ENCODE measurements at regions not wholly inside any gene's neighbourhood (a gene's known extent, or its start where the extent isn't known, plus 50 kb on each side); places are given as distances from the start of the nearest gene placed in this dataset.
"Not testable (repeated sequence)": the region's sequence is repeated elsewhere in the genome, so short reads cannot be mapped to it uniquely, and the experiment has no call there.

GRCh38 chrX:41014776-41015360, 70.4 kb upstream of the USP9X start:
- no peak for DNase-seq
- H3K36me3 Mint-ChIP-seq = no peaks in the 10 kb centered on the region
- H3K27me3 Mint-ChIP-seq = no peaks in the 10 kb centered on the region
- no peak overlapping the region for H3K27ac Mint-ChIP-seq
- H3K4me1 Mint-ChIP-seq = peaks cover 8% of the 10 kb centered on the region
- H3K4me3 Mint-ChIP-seq = no peak overlapping the region
- no peaks in the 10 kb centered on the region for H3K9me3 Mint-ChIP-seq

- H3K4me3 Mint-ChIP-seq, H3K27me3 Mint-ChIP-seq, H3K4me1 Mint-ChIP-seq, H3K9me3 Mint-ChIP-seq, DNase-seq, H3K27ac Mint-ChIP-seq, H3K36me3 Mint-ChIP-seq: not testable (repeated sequence)
These were observed 67.5 kb upstream of the USP9X start for GRCh38 chrX:41017785-41018184.

- H3K9me3 Mint-ChIP-seq, H3K27ac Mint-ChIP-seq, DNase-seq, H3K27me3 Mint-ChIP-seq, H3K4me1 Mint-ChIP-seq, H3K4me3 Mint-ChIP-seq, H3K36me3 Mint-ChIP-seq: not testable (repeated sequence)
These were observed 66.7 kb upstream of the USP9X start for GRCh38 chrX:41018391-41019040.

GRCh38 chrX:41019041-41019392, 66.2 kb upstream of the USP9X start:
- Mint-ChIP-seq H3K27me3 (no peaks in the 10 kb centered on the region), H3K4me1 (no peaks in the 10 kb centered on the region), H3K36me3 (no peaks in the 10 kb centered on the region), H3K27ac (no peak overlapping the region), H3K9me3 (no peaks in the 10 kb centered on the region), H3K4me3 (no peak overlapping the region)
- no peak for DNase-seq

GRCh38 chrX:41022566-41022965, 62.7 kb upstream of the USP9X start:
- Mint-ChIP-seq H3K36me3 (no peaks in the 10 kb centered on the region), H3K9me3 (no peaks in the 10 kb centered on the region), H3K27ac (no peak overlapping the region), H3K4me3 (no peak overlapping the region), H3K27me3 (no peaks in the 10 kb centered on the region), H3K4me1 (no peaks in the 10 kb centered on the region)
- no peak for DNase-seq

GRCh38 chrX:41023098-41023497, 62.1 kb upstream of the USP9X start:
- H3K27ac Mint-ChIP-seq = no peak overlapping the region
- H3K4me3 Mint-ChIP-seq = no peak overlapping the region
- no peaks in the 10 kb centered on the region for H3K27me3 Mint-ChIP-seq
- H3K9me3 Mint-ChIP-seq = no peaks in the 10 kb centered on the region
- DNase-seq = no peak
- no peaks in the 10 kb centered on the region for H3K36me3 Mint-ChIP-seq
- H3K4me1 Mint-ChIP-seq = no peaks in the 10 kb centered on the region

- not testable (repeated sequence) for H3K36me3 Mint-ChIP-seq, DNase-seq, H3K27ac Mint-ChIP-seq, H3K9me3 Mint-ChIP-seq, H3K4me1 Mint-ChIP-seq, H3K4me3 Mint-ChIP-seq, H3K27me3 Mint-ChIP-seq
These were observed 60.9 kb upstream of the USP9X start for GRCh38 chrX:41024335-41024734.

GRCh38 chrX:41024755-41025154, 60.5 kb upstream of the USP9X start:
- Mint-ChIP-seq H3K4me3 (no peak overlapping the region), H3K27me3 (no peaks in the 10 kb centered on the region), H3K27ac (no peak overlapping the region), H3K9me3 (no peaks in the 10 kb centered on the region), H3K4me1 (no peaks in the 10 kb centered on the region), H3K36me3 (no peaks in the 10 kb centered on the region)
- DNase-seq = no peak

- Mint-ChIP-seq H3K27me3 (no peaks in the 10 kb centered on the region), H3K4me1 (no peaks in the 10 kb centered on the region), H3K9me3 (no peaks in the 10 kb centered on the region), H3K36me3 (no peaks in the 10 kb centered on the region), H3K27ac (no peak overlapping the region), H3K4me3 (no peak overlapping the region)
- no peak for DNase-seq
These were observed 59.1 kb upstream of the USP9X start for GRCh38 chrX:41025926-41026701.

GRCh38 chrX:41026702-41027078, 58.6 kb upstream of the USP9X start:
- Mint-ChIP-seq H3K4me3 (no peak overlapping the region), H3K27ac (no peak overlapping the region), H3K27me3 (no peaks in the 10 kb centered on the region), H3K9me3 (no peaks in the 10 kb centered on the region), H3K4me1 (no peaks in the 10 kb centered on the region), H3K36me3 (no peaks in the 10 kb centered on the region)
- DNase-seq = no peak

GRCh38 chrX:41029332-41029731, 55.9 kb upstream of the USP9X start:
- no peaks in the 10 kb centered on the region for H3K4me1 Mint-ChIP-seq
- DNase-seq = no peak
- H3K27me3 Mint-ChIP-seq = no peaks in the 10 kb centered on the region

GRCh38 chrX:41031256-41031967, 53.8 kb upstream of the USP9X start:
- H3K27me3 Mint-ChIP-seq = no peaks in the 10 kb centered on the region
- peaks cover 2% of the 10 kb centered on the region for H3K4me1 Mint-ChIP-seq
- no peak for DNase-seq
- H3K4me3 Mint-ChIP-seq = no peak overlapping the region
- no peak overlapping the region for H3K27ac Mint-ChIP-seq
- no peaks in the 10 kb centered on the region for H3K36me3 Mint-ChIP-seq
- H3K9me3 Mint-ChIP-seq = no peaks in the 10 kb centered on the region

More at GRCh38 chrX:41029332-41029731, 55.9 kb upstream of the USP9X start:
- Mint-ChIP-seq H3K4me3 (no peak overlapping the region), H3K9me3 (no peaks in the 10 kb centered on the region), H3K36me3 (no peaks in the 10 kb centered on the region), H3K27ac (no peak overlapping the region)

GRCh38 chrX:41033299-41033698, 51.9 kb upstream of the USP9X start:
- no peak overlapping the region for H3K4me3 Mint-ChIP-seq
- H3K27ac Mint-ChIP-seq = no peak overlapping the region
- H3K36me3 Mint-ChIP-seq = no peaks in the 10 kb centered on the region
- DNase-seq = no peak
- H3K27me3 Mint-ChIP-seq = no peaks in the 10 kb centered on the region
- H3K4me1 Mint-ChIP-seq = peaks cover 2% of the 10 kb centered on the region
- no peaks in the 10 kb centered on the region for H3K9me3 Mint-ChIP-seq

GRCh38 chrX:41034902-41035301, 50.3 kb upstream of the USP9X start:
- H3K36me3 Mint-ChIP-seq, H3K27me3 Mint-ChIP-seq, H3K9me3 Mint-ChIP-seq: not testable (repeated sequence)

More at GRCh38 chrX:41034902-41035301, 50.3 kb upstream of the USP9X start:
- H3K4me3 Mint-ChIP-seq, H3K27ac Mint-ChIP-seq, H3K4me1 Mint-ChIP-seq, DNase-seq: not testable (repeated sequence)
